ENCODE measurements at regions not wholly inside any gene's neighbourhood (a gene's known extent, or its start where the extent isn't known, plus 50 kb on each side); places are given as distances from the start of the nearest gene placed in this dataset.

GRCh38 chr12:127696963-127697362 is 570.0 kb upstream of the TMEM132C start:
- Histone ChIP-seq H3K4me1 (no peaks in the 10 kb centered on the region), H3K9me3 (ENCODE audit: low read depth) (no peaks in the 10 kb centered on the region), H3K27me3 (no peaks in the 10 kb centered on the region), H3K4me2 (no peak overlapping the region), H3K36me3 (no peaks in the 10 kb centered on the region), H3K79me2 (ENCODE audit: low read depth) (no peaks in the 10 kb centered on the region), H3K9ac (no peak overlapping the region), H4K20me1 (ENCODE audit: low read depth) (no peaks in the 10 kb centered on the region), H3K27ac (no peak overlapping the region), H3F3A (ENCODE audit: low read depth) (no peaks in the 10 kb centered on the region), H3K4me3 (no peak overlapping the region), H2AFZ (replicated peaks) (no peak overlapping the region)
- H3K36me3 Mint-ChIP-seq: no peaks in the 10 kb centered on the region
- H3K9me3 Mint-ChIP-seq: no peaks in the 10 kb centered on the region
- H3K4me3 Mint-ChIP-seq: no peak overlapping the region
- H3K27me3 Mint-ChIP-seq (ENCODE audit: insufficient read depth, low read depth): peaks cover 6% of the 10 kb centered on the region
- no peak for DNase-seq (ENCODE audit: low spot score)
- no peak overlapping the region for H3K27ac Mint-ChIP-seq
- TF ChIP-seq CTCF (IDR thresholded peaks at IDR 0.05): no peak
- H3K4me1 Mint-ChIP-seq: no peaks in the 10 kb centered on the region

- Histone ChIP-seq H3K27me3 (no peaks in the 10 kb centered on the region), H3K9me3 (ENCODE audit: low read depth) (no peaks in the 10 kb centered on the region), H3K27ac (no peak overlapping the region), H2AFZ (replicated peaks) (no peak overlapping the region), H3F3A (ENCODE audit: low read depth) (no peaks in the 10 kb centered on the region), H3K4me1 (no peaks in the 10 kb centered on the region), H3K9ac (no peak overlapping the region), H3K4me2 (no peak overlapping the region), H3K36me3 (no peaks in the 10 kb centered on the region), H3K79me2 (ENCODE audit: low read depth) (no peaks in the 10 kb centered on the region), H3K4me3 (no peak overlapping the region), H4K20me1 (ENCODE audit: low read depth) (no peaks in the 10 kb centered on the region)
- no peak for TF ChIP-seq EZH2phosphoT487 (IDR thresholded peaks at IDR 0.05)
- TF ChIP-seq EZH2 (IDR thresholded peaks at IDR 0.05): no peak
- no peak for TF ChIP-seq CTCF (IDR thresholded peaks at IDR 0.05)
- no peak for DNase-seq (ENCODE audit: low spot score)
- Mint-ChIP-seq H3K4me1 (no peaks in the 10 kb centered on the region), H3K36me3 (no peaks in the 10 kb centered on the region), H3K27me3 (ENCODE audit: insufficient read depth, low read depth) (peaks cover 9% of the 10 kb centered on the region), H3K27ac (no peak overlapping the region), H3K9me3 (no peaks in the 10 kb centered on the region), H3K4me3 (no peak overlapping the region)
Measured at GRCh38 chr12:127703026-127703425, 563.9 kb upstream of the TMEM132C start.

GRCh38 chr12:127711108-127711507 is 555.9 kb upstream of the TMEM132C start:
- H3K36me3 Mint-ChIP-seq: no peaks in the 10 kb centered on the region
- Histone ChIP-seq H2AFZ (replicated peaks) (no peak overlapping the region), H3F3A (ENCODE audit: low read depth) (no peaks in the 10 kb centered on the region), H3K4me3 (no peak overlapping the region), H3K9ac (no peak overlapping the region), H3K4me2 (no peak overlapping the region), H3K4me1 (no peaks in the 10 kb centered on the region), H3K9me3 (ENCODE audit: low read depth) (no peaks in the 10 kb centered on the region), H3K79me2 (ENCODE audit: low read depth) (no peaks in the 10 kb centered on the region), H3K36me3 (no peaks in the 10 kb centered on the region), H3K27me3 (no peaks in the 10 kb centered on the region), H3K27ac (no peak overlapping the region), H4K20me1 (ENCODE audit: low read depth) (no peaks in the 10 kb centered on the region)
- DNase-seq (ENCODE audit: low spot score): peak; percentile 17
- H3K4me1 Mint-ChIP-seq: no peaks in the 10 kb centered on the region
- peaks cover 2% of the 10 kb centered on the region for H3K27me3 Mint-ChIP-seq (ENCODE audit: insufficient read depth, low read depth)
- no peaks in the 10 kb centered on the region for H3K9me3 Mint-ChIP-seq
- no peak overlapping the region for H3K4me3 Mint-ChIP-seq
- no peak overlapping the region for H3K27ac Mint-ChIP-seq
- peak; percentile 69 for TF ChIP-seq CTCF (IDR thresholded peaks at IDR 0.05)
- TF ChIP-seq EZH2phosphoT487 (IDR thresholded peaks at IDR 0.05): no peak

GRCh38 chr12:127712561-127712960 is 554.4 kb upstream of the TMEM132C start:
- TF ChIP-seq CTCF (IDR thresholded peaks at IDR 0.05) (no peak), EZH2phosphoT487 (IDR thresholded peaks at IDR 0.05) (no peak), EZH2 (IDR thresholded peaks at IDR 0.05) (no peak)
- Histone ChIP-seq H3K4me1 (no peaks in the 10 kb centered on the region), H3K4me2 (no peak overlapping the region), H3K9me3 (ENCODE audit: low read depth) (no peaks in the 10 kb centered on the region), H3K4me3 (no peak overlapping the region), H3K9ac (no peak overlapping the region), H2AFZ (replicated peaks) (no peak overlapping the region), H3F3A (ENCODE audit: low read depth) (no peaks in the 10 kb centered on the region), H4K20me1 (ENCODE audit: low read depth) (no peaks in the 10 kb centered on the region), H3K27ac (no peak overlapping the region), H3K27me3 (no peaks in the 10 kb centered on the region), H3K36me3 (no peaks in the 10 kb centered on the region), H3K79me2 (ENCODE audit: low read depth) (no peaks in the 10 kb centered on the region)
- H3K4me1 Mint-ChIP-seq: no peaks in the 10 kb centered on the region
- H3K36me3 Mint-ChIP-seq: no peaks in the 10 kb centered on the region
- no peak overlapping the region for H3K27ac Mint-ChIP-seq
- no peaks in the 10 kb centered on the region for H3K9me3 Mint-ChIP-seq
- no peak for DNase-seq (ENCODE audit: low spot score)
- no peak overlapping the region for H3K4me3 Mint-ChIP-seq
- peaks cover 2% of the 10 kb centered on the region for H3K27me3 Mint-ChIP-seq (ENCODE audit: insufficient read depth, low read depth)
